ENCODE measurements at regions not wholly inside any gene's neighbourhood (a gene's known extent, or its start where the extent isn't known, plus 50 kb on each side); places are given as distances from the start of the nearest gene placed in this dataset.

DNA sequence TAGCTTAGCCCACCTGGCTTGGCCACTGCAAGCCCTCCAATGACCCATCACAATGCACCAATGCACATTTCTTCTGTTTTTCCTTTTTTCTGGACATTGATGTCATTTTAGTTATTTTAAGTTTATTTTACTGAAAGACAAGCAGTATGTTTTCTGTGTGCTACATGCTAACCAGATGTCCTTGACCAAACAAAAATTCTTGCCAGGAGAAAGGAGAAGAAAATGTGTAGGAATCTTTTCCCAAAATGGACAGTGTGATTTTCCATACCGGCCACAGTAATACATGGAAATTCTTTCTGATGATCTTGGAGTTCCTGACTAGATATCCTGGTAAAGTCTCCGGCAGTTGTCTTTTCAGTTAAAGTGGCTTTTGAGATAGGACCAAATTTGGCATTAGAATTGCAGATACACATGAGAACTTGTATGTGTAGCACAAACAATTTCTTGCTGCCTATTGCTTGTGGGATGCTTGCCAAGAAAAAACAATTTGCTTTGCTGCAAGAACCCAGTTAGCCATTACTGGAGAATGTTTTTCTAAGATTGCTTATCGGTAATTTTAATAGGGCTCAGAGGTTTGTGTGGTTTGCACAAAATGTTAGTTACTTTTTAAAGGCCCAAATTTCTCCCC lies 696.5 kb upstream of the CITED2 start:
- TF ChIP-seq, protein P1, sequence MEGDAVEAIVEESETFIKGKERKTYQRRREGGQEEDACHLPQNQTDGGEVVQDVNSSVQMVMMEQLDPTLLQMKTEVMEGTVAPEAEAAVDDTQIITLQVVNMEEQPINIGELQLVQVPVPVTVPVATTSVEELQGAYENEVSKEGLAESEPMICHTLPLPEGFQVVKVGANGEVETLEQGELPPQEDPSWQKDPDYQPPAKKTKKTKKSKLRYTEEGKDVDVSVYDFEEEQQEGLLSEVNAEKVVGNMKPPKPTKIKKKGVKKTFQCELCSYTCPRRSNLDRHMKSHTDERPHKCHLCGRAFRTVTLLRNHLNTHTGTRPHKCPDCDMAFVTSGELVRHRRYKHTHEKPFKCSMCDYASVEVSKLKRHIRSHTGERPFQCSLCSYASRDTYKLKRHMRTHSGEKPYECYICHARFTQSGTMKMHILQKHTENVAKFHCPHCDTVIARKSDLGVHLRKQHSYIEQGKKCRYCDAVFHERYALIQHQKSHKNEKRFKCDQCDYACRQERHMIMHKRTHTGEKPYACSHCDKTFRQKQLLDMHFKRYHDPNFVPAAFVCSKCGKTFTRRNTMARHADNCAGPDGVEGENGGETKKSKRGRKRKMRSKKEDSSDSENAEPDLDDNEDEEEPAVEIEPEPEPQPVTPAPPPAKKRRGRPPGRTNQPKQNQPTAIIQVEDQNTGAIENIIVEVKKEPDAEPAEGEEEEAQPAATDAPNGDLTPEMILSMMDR (IDR thresholded peaks at IDR 0.05; ENCODE audit: low read depth, low read length) = no peak
- TF ChIP-seq POLR2A (IDR thresholded peaks at IDR 0.05; ENCODE audit: extremely low read depth, insufficient read length) (no peak), MYC (IDR thresholded peaks at IDR 0.05; ENCODE audit: low read depth, low read length) (no peak)
